OCI-LY1 (cell line): ENCODE measurements at regions not wholly inside any gene's neighbourhood (a gene's known extent, or its start where the extent isn't known, plus 50 kb on each side); places are given as distances from the start of the nearest gene placed in this dataset.

Source experiments
- CTCF ChIP-seq: fragments of 200-600 bp; sonication (generic), shearing (Covaris generic); IDR thresholded peaks from 2 replicates; pipeline ENCODE4 v1.5.1; 2017; ENCODE audit warnings: mild to moderate bottlenecking, antibody characterized with exemption, low read length, moderate library complexity, mixed read lengths
- EZH2 ChIP-seq: fragments of 200-600 bp; sonication (generic), shearing (Covaris generic); IDR thresholded peaks from 2 replicates; pipeline ENCODE4 v1.8.0; 2017; ENCODE audit warnings: borderline replicate concordance, mixed run types, mild to moderate bottlenecking, antibody characterized with exemption, low read length, moderate library complexity, mixed read lengths

GRCh38 chr16:63880948-63881347, 1240.9 kb downstream of the CDH11 start:
- TF ChIP-seq CTCF (no peak), EZH2 (no peak)
